ENCODE measurements at regions not wholly inside any gene's neighbourhood (a gene's known extent, or its start where the extent isn't known, plus 50 kb on each side); places are given as distances from the start of the nearest gene placed in this dataset.
"Not testable (repeated sequence)": the region's sequence is repeated elsewhere in the genome, so short reads cannot be mapped to it uniquely, and the experiment has no call there.

DNA sequence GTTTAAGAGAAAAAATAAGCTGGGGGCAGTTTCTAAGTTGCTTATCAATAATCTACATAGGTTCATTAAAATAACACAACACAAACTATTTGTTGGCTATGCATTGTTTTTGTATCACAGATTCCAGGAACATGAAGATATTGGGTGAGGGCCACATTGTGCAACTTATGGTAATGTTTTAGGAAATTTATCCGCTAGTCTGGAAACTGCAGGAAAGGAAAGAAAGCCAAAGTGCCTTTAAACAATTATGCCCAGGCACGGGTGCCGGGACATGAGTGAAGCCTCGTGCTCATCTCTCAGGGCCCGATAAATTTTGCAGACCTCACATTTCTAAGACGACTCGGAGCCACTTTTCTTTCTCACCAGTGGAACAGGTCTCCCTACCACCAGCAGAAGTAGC, 52.6 kb upstream of the GOLGA8Q start:
- not testable (repeated sequence) for TF ChIP-seq ZNF775 (CRISPR knock-in tag; IDR thresholded peaks at IDR 0.05; ENCODE audit: borderline replicate concordance); POLR2A (IDR thresholded peaks at IDR 0.05; ENCODE audit: insufficient read depth in 1 of 2, low read depth in 2 of 2, low read length in 2 of 2); TRIM24 (CRISPR knock-in tag; IDR thresholded peaks at IDR 0.05); KMT2A (CRISPR knock-in tag; IDR thresholded peaks at IDR 0.05); ZNF350 (CRISPR knock-in tag; IDR thresholded peaks at IDR 0.05; ENCODE audit: borderline replicate concordance, low read depth)
- TF ChIP-seq, protein P1, sequence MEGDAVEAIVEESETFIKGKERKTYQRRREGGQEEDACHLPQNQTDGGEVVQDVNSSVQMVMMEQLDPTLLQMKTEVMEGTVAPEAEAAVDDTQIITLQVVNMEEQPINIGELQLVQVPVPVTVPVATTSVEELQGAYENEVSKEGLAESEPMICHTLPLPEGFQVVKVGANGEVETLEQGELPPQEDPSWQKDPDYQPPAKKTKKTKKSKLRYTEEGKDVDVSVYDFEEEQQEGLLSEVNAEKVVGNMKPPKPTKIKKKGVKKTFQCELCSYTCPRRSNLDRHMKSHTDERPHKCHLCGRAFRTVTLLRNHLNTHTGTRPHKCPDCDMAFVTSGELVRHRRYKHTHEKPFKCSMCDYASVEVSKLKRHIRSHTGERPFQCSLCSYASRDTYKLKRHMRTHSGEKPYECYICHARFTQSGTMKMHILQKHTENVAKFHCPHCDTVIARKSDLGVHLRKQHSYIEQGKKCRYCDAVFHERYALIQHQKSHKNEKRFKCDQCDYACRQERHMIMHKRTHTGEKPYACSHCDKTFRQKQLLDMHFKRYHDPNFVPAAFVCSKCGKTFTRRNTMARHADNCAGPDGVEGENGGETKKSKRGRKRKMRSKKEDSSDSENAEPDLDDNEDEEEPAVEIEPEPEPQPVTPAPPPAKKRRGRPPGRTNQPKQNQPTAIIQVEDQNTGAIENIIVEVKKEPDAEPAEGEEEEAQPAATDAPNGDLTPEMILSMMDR (CRISPR knock-in tag; IDR thresholded peaks at IDR 0.05) = not testable (repeated sequence)
- TF ChIP-seq, protein P2, sequence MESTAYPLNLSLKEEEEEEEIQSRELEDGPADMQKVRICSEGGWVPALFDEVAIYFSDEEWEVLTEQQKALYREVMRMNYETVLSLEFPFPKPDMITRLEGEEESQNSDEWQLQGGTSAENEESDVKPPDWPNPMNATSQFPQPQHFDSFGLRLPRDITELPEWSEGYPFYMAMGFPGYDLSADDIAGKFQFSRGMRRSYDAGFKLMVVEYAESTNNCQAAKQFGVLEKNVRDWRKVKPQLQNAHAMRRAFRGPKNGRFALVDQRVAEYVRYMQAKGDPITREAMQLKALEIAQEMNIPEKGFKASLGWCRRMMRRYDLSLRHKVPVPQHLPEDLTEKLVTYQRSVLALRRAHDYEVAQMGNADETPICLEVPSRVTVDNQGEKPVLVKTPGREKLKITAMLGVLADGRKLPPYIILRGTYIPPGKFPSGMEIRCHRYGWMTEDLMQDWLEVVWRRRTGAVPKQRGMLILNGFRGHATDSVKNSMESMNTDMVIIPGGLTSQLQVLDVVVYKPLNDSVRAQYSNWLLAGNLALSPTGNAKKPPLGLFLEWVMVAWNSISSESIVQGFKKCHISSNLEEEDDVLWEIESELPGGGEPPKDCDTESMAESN (CRISPR knock-in tag; conservative IDR thresholded peaks at IDR 0.05) = not testable (repeated sequence)
